ENCODE measurements at regions not wholly inside any gene's neighbourhood (a gene's known extent, or its start where the extent isn't known, plus 50 kb on each side); places are given as distances from the start of the nearest gene placed in this dataset.

GRCh38 chr5:33319151-33319550, 121.6 kb upstream of the TARS1 start:
- FAIRE-seq (no peak), DNase-seq (ENCODE audit: low read depth, low spot score) (no peak)
- peaks cover 23% of the 10 kb centered on the region for H3K4me1 ChIP-seq (ENCODE audit: control insufficient read depth, extremely low read depth, insufficient read depth, low read length)
- dilution Hi-C loops (cut with MboI; ENCODE audit: extremely low pct_ligation_motif_present, low sequenced_read_pairs) = no loop called here
- TF ChIP-seq EZH2 (IDR thresholded peaks at IDR 0.05; ENCODE audit: low read length) (no peak), CTCF (optimal IDR thresholded peaks at IDR 0.05 in 1 of 3, IDR thresholded peaks at IDR 0.05 in 1 of 3, conservative IDR thresholded peaks at IDR 0.05 in 1 of 3; ENCODE audit: extremely low read depth in 1 of 3, insufficient read depth in 2 of 3, low read length in 3 of 3) (no peak)
- no peaks in the 10 kb centered on the region for H4K20me1 ChIP-seq (ENCODE audit: control insufficient read depth, extremely low read depth, insufficient read depth, low read length)
- no peaks in the 10 kb centered on the region for H3K36me3 ChIP-seq (ENCODE audit: control insufficient read depth in 2 of 2, extremely low read depth in 1 of 2, insufficient read depth in 2 of 2, low read length in 2 of 2)
- H3K4me3 ChIP-seq (ENCODE audit: control insufficient read depth in 2 of 3, extremely low read depth in 1 of 3, insufficient read depth in 2 of 3, low read depth in 1 of 3, low read length in 3 of 3) = no peak overlapping the region
- H3K4me2 ChIP-seq (ENCODE audit: control insufficient read depth, extremely low read depth, insufficient read depth, low read depth, low read length) = no peak overlapping the region
- no peak overlapping the region for H3K27ac ChIP-seq (ENCODE audit: control insufficient read depth, insufficient read depth, low read length)
- no peak overlapping the region for H2AFZ ChIP-seq (ENCODE audit: control insufficient read depth, low read length)
- H3K9me3 ChIP-seq (ENCODE audit: control insufficient read depth, low read depth, low read length) = no peaks in the 10 kb centered on the region
- no peaks in the 10 kb centered on the region for H3K27me3 ChIP-seq (ENCODE audit: control insufficient read depth, extremely low read depth, insufficient read depth, low read length)
- H3K9me1 ChIP-seq (ENCODE audit: control insufficient read depth, extremely low read depth, insufficient read depth, low read length) = no peaks in the 10 kb centered on the region
- no peak overlapping the region for H3K9ac ChIP-seq (ENCODE audit: control insufficient read depth, extremely low read depth, insufficient read depth, low read length)
- no peaks in the 10 kb centered on the region for H3K79me2 ChIP-seq (ENCODE audit: control insufficient read depth, insufficient read depth, low read length)

- H3K4me3 ChIP-seq (ENCODE audit: control insufficient read depth in 2 of 3, extremely low read depth in 1 of 3, insufficient read depth in 2 of 3, low read depth in 1 of 3, low read length in 3 of 3) = no peak overlapping the region
- DNase-seq (ENCODE audit: low read depth, low spot score) (no peak), FAIRE-seq (no peak)
- H3K4me2 ChIP-seq (ENCODE audit: control insufficient read depth, extremely low read depth, insufficient read depth, low read depth, low read length) = no peak overlapping the region
- peaks cover 23% of the 10 kb centered on the region for H3K4me1 ChIP-seq (ENCODE audit: control insufficient read depth, extremely low read depth, insufficient read depth, low read length)
- H3K79me2 ChIP-seq (ENCODE audit: control insufficient read depth, insufficient read depth, low read length) = no peaks in the 10 kb centered on the region
- no peak overlapping the region for H3K27ac ChIP-seq (ENCODE audit: control insufficient read depth, insufficient read depth, low read length)
- TF ChIP-seq EZH2 (IDR thresholded peaks at IDR 0.05; ENCODE audit: low read length) = no peak
- TF ChIP-seq CTCF (optimal IDR thresholded peaks at IDR 0.05 in 1 of 3, IDR thresholded peaks at IDR 0.05 in 1 of 3, conservative IDR thresholded peaks at IDR 0.05 in 1 of 3; ENCODE audit: extremely low read depth in 1 of 3, insufficient read depth in 2 of 3, low read length in 3 of 3) = no peak
- dilution Hi-C loops (cut with MboI; ENCODE audit: extremely low pct_ligation_motif_present, low sequenced_read_pairs) = no loop called here
- H3K9ac ChIP-seq (ENCODE audit: control insufficient read depth, extremely low read depth, insufficient read depth, low read length) = no peak overlapping the region
- no peaks in the 10 kb centered on the region for H3K36me3 ChIP-seq (ENCODE audit: control insufficient read depth in 2 of 2, extremely low read depth in 1 of 2, insufficient read depth in 2 of 2, low read length in 2 of 2)
- no peaks in the 10 kb centered on the region for H3K27me3 ChIP-seq (ENCODE audit: control insufficient read depth, extremely low read depth, insufficient read depth, low read length)
- H2AFZ ChIP-seq (ENCODE audit: control insufficient read depth, low read length) = peak overlapping the region; percentile 39
- H3K9me3 ChIP-seq (ENCODE audit: control insufficient read depth, low read depth, low read length) = no peaks in the 10 kb centered on the region
- H3K9me1 ChIP-seq (ENCODE audit: control insufficient read depth, extremely low read depth, insufficient read depth, low read length) = no peaks in the 10 kb centered on the region
- H4K20me1 ChIP-seq (ENCODE audit: control insufficient read depth, extremely low read depth, insufficient read depth, low read length) = no peaks in the 10 kb centered on the region
Observed at GRCh38 chr5:33319841-33320240, 120.9 kb upstream of the TARS1 start.
